NT2/D1 (cell line): ENCODE measurements at regions not wholly inside any gene's neighbourhood (a gene's known extent, or its start where the extent isn't known, plus 50 kb on each side); places are given as distances from the start of the nearest gene placed in this dataset.

Experiments
- SUZ12 ChIP-seq: IDR thresholded peaks from 2 replicates; pipeline ENCODE4 v1.6.1; 2011; ENCODE audit not compliant: insufficient read length, insufficient read depth; ENCODE audit errors: extremely low read depth
- YY1 ChIP-seq: IDR thresholded peaks from 2 replicates; pipeline ENCODE4 v1.6.1; 2011; ENCODE audit not compliant: insufficient read length, insufficient read depth
- ZNF274 ChIP-seq: IDR thresholded peaks from 2 replicates; pipeline ENCODE4 v1.6.1; 2011; ENCODE audit warnings: mild to moderate bottlenecking, low read depth, low read length

DNA sequence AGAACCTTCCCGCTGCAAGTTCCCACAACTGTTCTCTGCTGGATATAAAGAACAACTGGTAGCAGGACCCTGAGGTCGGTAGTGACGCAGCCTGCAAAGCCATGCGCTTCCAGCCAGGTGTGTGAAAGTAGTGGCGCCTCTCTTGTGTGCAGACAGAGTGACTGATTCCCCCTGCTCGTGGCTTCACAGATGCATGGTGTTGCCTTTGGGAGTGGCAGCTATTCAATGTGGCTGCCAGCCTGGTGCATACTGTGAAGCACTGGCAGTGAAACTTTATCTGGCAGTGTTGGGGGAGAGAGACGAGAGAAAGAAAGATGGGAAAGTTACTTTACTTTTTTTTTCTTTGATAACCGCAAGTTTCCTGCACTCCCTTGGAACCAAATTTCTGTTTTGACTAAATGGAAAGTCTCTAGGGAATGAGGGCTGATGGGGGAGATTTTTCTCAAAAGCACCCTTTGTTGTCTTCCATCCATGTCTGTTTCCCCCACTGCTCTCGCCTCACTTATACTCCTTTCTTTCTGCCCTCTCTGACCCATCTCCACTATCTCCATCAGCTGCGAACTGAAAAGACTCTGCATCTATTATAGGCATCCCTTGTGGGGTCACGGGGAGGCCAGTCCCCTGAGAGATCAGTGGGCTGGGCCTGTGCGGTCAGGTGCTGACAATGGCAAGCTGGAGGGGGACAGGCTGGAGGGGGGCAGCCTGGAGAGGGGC is 90.0 kb upstream of the TNP1 start:
- TF ChIP-seq SUZ12 (no peak), YY1 (no peak), ZNF274 (no peak)
